Suprapubic skin (tissue), 4 donors: ENCODE measurements at regions not wholly inside any gene's neighbourhood (a gene's known extent, or its start where the extent isn't known, plus 50 kb on each side); places are given as distances from the start of the nearest gene placed in this dataset.

ENCODE experiments used
- EP300 ChIP-seq: sonication (generic); formaldehyde crosslinking; IDR thresholded peaks from one replicate; pipeline ENCODE4 v1.6.1; 2017; ENCODE audit warnings: antibody characterized with exemption
- POLR2A ChIP-seq, 2 donors: fragments of 450-650 bp; IDR thresholded peaks; one replicate each; pipeline ENCODE4 v1.6.1; 2017; ENCODE audit warnings: antibody characterized with exemption in 2 of 2, mild to moderate bottlenecking in 2 of 2, moderate library complexity in 2 of 2
- POLR2AphosphoS5 ChIP-seq, 3 donors: sonication (generic); formaldehyde crosslinking; IDR thresholded peaks; one replicate each; pipeline ENCODE4 v1.6.1; 2017; ENCODE audit warnings: antibody characterized with exemption in 3 of 3
- TF ChIP-seq, protein P1 (sequence below), 2 donors: fragments of 200-600 bp in 1 of 2; fragments of 450-650 bp in 1 of 2; sonication (generic) in 1 of 2; IDR thresholded peaks; one replicate each; pipeline ENCODE4 v1.5.1; 2016 to 2019; ENCODE audit warnings: antibody characterized with exemption in 2 of 2, mild to moderate bottlenecking in 1 of 2, moderate library complexity in 1 of 2

DNA sequence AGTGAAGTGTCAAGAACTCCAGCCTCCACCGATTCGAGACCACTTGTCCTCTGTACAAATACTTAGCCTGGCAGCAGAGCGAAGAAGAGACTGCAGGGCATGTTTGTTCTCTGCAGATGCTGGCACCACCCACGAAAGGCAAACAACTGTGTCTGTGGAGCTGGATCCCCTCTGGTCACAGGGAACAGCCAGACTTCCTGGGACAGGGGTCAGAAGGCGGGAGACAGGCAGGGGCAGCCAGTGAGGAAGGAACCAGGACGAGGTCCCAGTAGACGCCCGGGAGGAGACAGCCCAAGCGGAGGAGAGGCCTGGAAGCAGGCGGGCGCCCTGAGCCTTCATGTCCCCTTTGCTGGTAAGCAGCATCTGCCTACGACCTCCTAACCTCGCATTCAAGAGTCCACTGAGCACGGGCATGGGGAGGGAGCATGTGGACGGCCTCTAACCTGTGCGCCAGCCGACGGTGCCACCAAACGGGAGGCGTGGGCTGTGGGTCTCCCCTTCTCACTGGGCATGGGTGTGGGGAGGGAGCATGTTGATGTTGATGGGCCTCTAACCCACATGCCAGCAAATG, 265.5 kb downstream of the DLL1 start:
- TF ChIP-seq POLR2A (IDR thresholded peaks at IDR 0.05): no peak
- TF ChIP-seq, protein P1, sequence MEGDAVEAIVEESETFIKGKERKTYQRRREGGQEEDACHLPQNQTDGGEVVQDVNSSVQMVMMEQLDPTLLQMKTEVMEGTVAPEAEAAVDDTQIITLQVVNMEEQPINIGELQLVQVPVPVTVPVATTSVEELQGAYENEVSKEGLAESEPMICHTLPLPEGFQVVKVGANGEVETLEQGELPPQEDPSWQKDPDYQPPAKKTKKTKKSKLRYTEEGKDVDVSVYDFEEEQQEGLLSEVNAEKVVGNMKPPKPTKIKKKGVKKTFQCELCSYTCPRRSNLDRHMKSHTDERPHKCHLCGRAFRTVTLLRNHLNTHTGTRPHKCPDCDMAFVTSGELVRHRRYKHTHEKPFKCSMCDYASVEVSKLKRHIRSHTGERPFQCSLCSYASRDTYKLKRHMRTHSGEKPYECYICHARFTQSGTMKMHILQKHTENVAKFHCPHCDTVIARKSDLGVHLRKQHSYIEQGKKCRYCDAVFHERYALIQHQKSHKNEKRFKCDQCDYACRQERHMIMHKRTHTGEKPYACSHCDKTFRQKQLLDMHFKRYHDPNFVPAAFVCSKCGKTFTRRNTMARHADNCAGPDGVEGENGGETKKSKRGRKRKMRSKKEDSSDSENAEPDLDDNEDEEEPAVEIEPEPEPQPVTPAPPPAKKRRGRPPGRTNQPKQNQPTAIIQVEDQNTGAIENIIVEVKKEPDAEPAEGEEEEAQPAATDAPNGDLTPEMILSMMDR (IDR thresholded peaks at IDR 0.05): no peak
- no peak for TF ChIP-seq EP300
- no peak for TF ChIP-seq POLR2AphosphoS5 (IDR thresholded peaks at IDR 0.05)
